SIG-M5 treated with dmso at 0.1 percent for 504 hours (cell line): ENCODE measurements at regions not wholly inside any gene's neighbourhood (a gene's known extent, or its start where the extent isn't known, plus 50 kb on each side); places are given as distances from the start of the nearest gene placed in this dataset.
A peak's percentile ranks its signal among the peaks of the same experiment; 100 is the strongest.

Source experiments
- DNase-seq: peaks from one replicate; lab custom pipeline; 2025; ENCODE audit not compliant: unreplicated experiment; lab: John Stamatoyannopoulos, UW

DNA sequence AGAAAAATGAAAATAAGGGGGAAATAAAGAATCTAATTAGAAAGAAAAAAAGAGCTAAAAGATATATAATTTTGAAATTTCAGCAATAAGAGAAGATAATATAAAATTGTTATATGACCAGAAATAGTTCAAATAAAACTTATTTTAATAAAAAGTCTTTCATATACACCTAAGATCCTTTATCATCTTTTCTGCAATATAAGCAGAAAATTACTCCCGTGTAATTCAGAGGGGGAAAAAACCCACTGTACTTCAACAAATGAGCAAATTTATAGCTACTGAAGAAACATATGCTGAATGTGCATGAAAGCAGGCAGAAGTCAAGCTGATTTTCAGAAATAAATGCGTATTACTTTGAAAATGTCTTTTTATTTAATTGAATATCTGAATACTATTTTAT, 771.3 kb downstream of the FAT4 start:
- no peak for DNase-seq

- DNase-seq: no peak
These were observed 772.3 kb downstream of the FAT4 start for GRCh38 chr4:126087101-126087500.

DNA sequence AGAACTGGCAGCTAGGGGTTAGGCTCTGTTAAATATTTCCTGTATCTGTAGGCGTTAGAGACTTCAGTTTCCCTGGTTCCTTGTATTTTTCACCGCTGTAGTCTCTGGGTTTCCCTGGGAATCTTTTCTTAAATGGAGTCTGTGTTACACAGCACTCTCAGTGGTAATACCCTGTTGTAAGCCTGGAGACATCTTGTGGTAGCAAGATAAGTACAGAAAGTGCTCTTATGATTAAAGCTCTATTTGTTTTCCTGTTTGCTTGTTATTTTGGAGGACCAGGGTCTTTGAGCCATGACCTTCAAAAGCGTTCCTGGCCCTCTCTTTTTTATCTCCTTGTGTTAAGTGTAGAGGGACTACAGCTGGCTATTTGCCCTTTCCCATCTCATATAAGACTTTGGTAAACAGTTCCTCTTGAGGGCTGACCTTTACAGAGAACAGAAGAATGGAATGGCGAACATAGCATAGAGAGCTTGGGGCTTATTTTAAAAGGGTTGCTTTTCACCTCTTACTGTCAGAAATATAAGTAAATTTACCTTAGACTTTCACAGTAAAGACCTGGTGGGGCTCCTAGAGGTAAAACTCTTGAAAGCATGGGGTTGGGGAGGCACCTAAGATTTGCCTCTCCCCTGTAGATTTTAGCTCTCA, 782.5 kb downstream of the FAT4 start:
- DNase-seq: no peak

DNA sequence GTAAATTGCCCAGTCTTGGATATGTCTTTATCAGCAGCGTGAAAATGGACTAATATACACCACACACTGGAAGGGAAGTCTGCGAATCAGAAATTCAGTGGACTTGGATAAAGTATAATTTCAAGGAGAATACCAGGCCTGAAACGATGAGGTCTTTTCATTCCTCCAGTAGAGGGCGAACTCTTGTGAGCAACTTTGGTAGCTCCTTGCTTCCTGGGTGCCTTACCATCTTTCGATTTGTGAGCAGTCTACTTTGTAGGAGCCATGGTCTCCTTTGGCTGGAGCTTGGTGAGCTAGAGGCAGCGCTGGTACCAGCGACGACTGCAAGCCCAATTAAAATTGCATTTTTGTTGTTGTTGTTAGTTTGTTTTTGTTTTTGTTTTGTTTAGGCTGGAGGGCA, 791.9 kb downstream of the FAT4 start:
- no peak for DNase-seq

DNA sequence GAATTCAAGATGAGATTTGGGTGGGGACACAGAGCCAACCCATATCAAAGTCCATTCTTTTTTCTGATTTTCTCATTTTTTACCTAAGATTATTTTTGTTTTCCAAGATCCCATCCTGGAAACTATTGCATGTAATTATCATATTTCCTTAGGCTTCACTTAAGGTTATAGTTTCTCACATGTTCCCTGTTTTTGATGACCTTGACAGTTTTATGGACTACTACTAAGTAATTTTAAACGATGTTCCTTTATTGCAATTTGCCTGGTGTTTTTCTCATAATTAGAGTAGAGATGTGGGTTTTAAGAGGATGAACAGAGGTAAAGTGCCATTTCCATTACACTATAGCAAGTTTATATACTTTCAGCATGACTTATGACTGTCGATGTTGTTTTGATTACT, 795.1 kb downstream of the FAT4 start:
- no peak for DNase-seq

- no peak for DNase-seq
These were observed 798.3 kb downstream of the FAT4 start for GRCh38 chr4:126113058-126113457.

DNA sequence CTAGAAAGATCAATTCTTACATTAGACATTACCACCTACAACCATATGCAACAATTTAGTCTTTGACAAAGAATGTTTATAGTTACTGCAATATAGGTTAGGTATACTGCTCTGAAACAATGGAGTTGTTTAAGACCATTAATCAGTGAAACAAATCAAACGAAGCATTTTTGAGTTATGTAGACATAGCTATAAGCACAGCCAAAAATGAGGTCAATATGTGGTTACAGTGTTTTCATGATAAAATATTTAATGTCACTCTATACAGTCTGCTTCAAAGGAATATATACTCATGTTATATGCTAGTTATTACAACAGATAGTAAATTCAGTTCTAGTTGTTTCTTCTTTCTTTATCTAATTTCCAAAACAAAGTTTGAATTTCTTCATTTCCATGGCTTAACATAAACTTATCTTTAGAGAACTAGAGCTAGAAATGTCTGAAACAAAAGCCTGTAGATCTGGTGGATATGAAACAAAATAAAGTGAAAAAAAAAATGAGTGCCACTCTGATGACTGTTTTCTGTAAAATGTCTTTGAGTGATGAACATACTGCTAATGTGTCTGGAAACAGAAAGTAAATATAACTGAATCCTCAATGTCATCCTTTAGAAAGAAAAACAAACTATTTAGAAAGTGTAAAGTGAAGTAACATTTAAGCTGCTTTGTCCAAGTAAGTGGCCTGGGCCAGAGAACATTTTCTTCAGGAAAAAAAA, 809.0 kb downstream of the FAT4 start:
- no peak for DNase-seq

GRCh38 chr4:126124818-126125217, 810.1 kb downstream of the FAT4 start:
- no peak for DNase-seq

DNA sequence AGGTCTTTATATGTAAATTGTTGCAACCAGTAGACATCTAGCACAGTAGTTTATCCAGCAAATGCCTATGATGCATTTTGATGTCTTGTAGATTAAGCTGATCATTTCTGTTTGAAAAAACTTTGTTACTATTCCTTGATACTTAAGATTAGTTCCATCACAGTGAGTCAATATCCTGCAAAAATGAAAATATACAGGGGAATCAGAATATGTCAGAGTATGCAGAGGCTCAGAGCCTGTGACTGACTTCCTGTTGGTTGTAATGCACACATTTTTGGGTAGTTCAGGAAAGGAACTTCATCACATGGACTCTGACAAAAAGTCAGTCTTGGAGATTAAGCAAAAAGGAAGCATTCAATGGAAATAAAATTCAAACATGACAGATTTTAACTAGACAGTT, 815.5 kb downstream of the FAT4 start:
- DNase-seq: no peak

GRCh38 chr4:126136922-126137781, 822.4 kb downstream of the FAT4 start:
- DNase-seq: no peak

DNA sequence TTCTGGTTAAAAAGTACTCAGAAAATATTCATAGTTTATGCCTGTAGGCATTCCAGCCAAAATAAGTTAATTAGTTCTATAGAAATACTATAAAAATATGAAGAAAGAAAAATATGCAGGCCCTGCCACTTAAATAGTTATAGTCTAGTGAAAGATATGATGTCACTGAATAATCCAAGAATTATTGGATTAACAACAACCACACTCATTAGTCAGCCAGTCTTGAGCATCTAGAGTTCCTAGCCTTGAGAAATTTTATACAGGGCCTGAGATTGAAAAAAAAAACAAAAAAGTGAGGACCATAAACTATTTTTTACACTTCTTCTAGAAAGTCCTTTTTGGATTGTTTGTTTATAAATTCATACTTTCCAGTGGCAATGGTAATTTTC, 823.0 kb downstream of the FAT4 start:
- no peak for DNase-seq

GRCh38 chr4:126144543-126145237, 829.9 kb downstream of the FAT4 start:
- DNase-seq: no peak

GRCh38 chr4:126168484-126168883, 853.7 kb downstream of the FAT4 start:
- DNase-seq: no peak

DNA sequence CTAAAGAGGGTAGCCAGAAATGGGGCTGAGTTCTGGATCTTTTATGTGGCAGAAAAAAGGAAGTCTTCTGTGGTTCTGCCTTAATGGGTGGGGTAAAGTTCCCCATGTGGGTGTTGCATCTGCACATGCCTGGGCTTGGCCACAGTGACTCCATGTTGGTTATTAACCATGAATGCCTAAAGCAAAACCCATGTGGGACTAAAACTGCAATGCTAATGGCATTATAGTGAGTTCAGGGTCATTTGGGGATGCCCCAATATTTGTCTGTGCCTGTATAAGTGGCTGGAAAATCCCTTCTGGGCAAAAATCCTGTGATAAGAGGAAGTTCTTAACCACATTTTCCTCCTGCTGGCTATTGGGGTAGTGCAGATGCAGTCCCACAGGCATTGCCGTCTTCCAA, 857.4 kb downstream of the FAT4 start:
- DNase-seq: peak; percentile 4

GRCh38 chr4:126174627-126175026, 859.9 kb downstream of the FAT4 start:
- DNase-seq: no peak

DNA sequence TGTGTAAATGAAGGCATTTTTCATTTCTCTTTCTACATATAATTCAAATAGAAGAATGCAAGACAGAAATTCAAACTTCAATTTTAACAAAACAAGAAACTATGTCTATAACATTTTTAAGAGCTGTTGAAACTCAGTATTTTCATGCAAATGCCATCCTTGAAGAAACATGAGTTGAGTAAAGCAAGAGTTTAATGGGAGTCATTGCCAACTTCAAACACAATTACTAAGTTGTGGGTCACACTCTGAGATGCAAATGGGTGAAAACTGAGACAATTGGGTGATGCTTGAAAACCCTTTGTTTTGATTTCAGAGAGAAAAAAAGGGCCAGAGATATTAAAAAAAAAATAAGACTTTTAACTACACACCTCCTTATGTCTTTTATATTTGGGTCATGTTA, 865.9 kb downstream of the FAT4 start:
- DNase-seq: no peak

- no peak for DNase-seq
These were observed 867.6 kb downstream of the FAT4 start for GRCh38 chr4:126182336-126182735.

- no peak for DNase-seq
These were observed 868.0 kb downstream of the FAT4 start for GRCh38 chr4:126182786-126183185.

DNA sequence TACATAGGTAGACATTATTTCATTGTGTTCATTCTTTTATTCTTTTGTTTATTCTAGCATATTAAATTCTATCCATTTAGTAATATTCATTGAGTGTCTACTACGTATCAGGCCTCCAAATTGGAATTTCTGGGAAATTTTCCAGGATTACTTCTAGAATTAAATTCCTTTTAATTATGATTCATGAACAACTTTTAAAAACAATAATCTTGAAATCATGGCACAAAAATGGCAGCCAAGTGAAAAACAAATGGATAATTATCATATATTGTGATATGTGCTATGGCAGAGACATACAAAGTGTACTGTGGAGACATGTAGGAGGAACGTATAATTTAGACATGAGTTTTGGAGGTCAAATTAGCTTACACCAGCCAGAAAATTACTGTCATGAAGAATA, 868.5 kb downstream of the FAT4 start:
- DNase-seq: no peak

DNA sequence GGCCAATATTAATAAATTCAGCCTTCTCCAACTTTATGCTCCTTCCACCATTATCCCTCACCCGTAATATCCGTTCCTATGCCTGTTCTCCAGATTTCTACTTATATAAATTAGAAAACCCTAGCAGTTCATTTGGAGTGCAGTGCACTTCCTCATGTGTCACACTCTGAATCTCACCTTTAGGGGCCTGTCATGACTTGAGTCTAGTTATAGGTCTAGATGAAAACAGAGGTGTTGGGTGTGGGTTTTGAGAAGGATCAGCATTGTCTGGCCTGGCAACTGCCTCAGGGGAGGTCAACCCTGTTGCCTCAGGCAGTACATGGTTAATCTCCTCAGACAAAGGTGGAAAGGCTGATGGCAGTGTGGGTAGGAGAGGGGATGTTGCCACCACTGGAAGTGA, 876.8 kb downstream of the FAT4 start:
- no peak for DNase-seq

- no peak for DNase-seq
These were observed 877.8 kb downstream of the FAT4 start for GRCh38 chr4:126192506-126192905.
